Activated gamma-delta T cell treated with Interleukin-2 at 50 U/mL for 16 hours (primary cell): ENCODE measurements at regions not wholly inside any gene's neighbourhood (a gene's known extent, or its start where the extent isn't known, plus 50 kb on each side); places are given as distances from the start of the nearest gene placed in this dataset.

Experiments used
- DNase-seq: peaks from one replicate; pipeline ENCODE4 v3.0.0-alpha.2; 2020

DNA sequence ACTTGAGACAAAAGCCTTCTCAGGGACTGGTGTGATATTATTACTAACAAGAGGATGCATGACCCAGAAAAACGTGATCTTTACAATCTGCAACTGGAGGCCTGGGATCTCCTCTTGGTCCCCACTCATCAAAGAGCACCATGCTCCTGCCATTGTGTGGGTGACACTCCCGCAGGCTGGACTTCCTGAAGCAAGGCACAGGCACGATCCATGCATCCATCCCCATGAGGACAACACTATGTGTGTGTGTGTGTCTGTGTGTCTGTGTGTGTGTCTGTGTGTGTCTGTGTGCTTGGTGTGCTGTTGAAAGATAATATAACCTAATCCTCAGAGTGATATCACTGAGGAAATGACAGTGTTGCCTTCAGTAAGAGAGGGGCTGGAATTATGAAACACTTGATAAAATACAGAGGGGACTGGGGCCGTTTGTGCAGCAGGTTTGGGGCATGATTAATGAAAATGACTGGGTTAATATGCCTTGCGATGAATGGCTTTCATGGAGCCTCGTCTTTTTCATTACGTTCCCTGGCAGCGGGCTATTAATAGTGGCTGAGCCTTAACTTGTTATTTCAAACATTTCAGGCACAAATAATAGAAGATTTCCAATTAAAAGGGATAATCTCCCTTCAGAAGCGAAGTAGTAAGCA, 180.8 kb upstream of the TCERG1L start:
- DNase-seq: no peak

DNA sequence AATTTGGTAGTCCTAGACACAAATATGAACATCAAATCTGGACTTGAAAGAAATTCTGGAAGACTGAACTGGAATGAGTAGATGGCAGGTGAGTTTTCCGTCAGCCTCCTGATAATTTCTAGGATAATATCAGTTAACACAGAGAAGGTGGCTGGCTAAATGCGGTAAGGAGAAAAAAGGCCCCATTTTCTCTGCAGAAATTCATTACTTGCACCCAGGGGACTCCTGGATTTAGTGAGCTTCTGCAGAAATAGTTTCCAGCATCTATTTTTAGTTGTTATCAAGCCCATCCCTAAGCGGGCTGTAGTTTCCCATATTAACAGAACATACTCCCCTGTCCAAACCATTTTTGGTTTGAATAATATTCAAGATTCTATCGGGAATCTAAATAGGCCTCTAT, 181.9 kb upstream of the TCERG1L start:
- DNase-seq: no peak

- no peak for DNase-seq
Observed at GRCh38 chr10:131494451-131494850, 182.9 kb upstream of the TCERG1L start.

DNA sequence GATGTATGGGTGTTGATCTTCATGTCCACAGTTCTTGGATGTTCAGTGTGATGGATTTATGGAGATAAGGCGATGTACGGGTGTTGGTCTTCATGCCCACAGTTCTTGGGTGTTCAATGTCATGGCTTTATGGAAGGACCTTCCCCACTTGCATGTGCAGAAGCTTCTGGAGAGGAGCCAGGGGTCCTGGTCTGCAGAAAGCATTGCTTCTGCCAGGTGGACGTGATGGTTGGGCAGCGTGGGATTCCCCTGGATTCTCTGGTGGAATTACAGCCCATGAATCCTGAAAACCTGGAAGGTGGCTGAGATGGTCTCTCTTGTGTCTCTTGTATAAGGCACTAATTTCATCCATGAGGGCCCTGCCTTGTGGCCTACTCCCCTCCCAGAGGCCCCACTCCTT, 183.7 kb upstream of the TCERG1L start:
- no peak for DNase-seq

- no peak for DNase-seq
Observed at GRCh38 chr10:131495892-131496291, 184.4 kb upstream of the TCERG1L start.

GRCh38 chr10:131496351-131497052, 185.0 kb upstream of the TCERG1L start:
- no peak for DNase-seq

- no peak for DNase-seq
Observed at GRCh38 chr10:131499566-131499965, 188.0 kb upstream of the TCERG1L start.

DNA sequence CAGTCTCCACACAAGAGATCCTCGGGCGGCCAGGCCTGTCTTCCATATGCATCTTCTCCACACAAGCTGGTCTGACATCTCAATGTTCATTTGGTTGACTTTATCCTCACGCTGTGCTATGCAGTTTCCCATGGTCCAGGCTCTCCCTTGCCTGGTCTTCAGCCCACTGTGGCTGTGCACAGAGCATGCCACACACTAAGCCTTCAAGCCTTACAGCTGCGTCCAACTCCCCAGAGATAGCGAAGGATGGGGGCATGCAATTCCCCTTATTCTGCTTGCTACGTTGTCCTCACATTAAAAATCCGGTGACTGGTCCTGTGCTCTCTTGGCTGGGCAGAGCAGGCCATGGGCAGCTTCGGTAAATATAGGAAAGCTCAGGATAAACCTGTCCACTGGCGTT, 188.7 kb upstream of the TCERG1L start:
- DNase-seq: no peak

GRCh38 chr10:131500892-131501291, 189.4 kb upstream of the TCERG1L start:
- DNase-seq: no peak

DNA sequence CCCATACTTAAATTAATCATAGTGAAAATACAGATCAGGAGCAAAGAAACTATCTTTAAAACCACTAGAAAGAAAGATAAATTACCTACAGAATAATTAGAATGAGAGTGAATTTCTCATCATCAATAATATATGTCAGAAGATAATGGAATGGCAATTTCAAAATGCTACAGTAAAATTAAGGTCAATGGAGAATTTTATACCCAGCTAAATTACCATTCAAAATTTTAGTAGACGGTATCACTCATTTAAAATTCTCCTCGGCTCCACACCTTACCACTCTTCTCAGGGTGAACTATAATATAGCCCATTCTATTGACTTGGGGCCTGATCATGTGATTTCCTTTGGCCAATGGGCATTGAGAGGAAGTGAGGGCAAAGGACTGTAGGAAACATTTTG, 192.5 kb upstream of the TCERG1L start:
- DNase-seq: no peak

- no peak for DNase-seq
Observed at GRCh38 chr10:131511391-131511790, 199.9 kb upstream of the TCERG1L start.

DNA sequence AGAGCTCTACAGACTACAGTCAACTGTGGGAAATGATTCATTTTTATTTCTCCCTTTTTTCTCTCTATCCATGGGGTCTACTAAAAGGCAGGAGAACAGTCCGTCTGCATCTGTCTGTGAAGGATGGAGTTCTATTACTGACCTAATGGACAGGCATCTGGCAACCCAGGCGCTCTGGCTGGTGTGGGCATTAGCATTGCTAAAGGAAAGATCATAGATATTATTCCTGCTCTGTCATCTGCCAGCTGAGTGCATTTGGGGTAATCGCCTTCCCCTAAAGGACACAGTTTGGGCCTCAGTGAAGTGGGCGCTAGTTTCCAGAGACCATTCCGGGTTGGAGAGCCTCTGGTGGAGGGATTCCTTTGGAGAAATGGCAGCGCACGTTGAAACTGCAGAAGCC, 201.3 kb upstream of the TCERG1L start:
- no peak for DNase-seq

- no peak for DNase-seq
Observed at GRCh38 chr10:131513445-131513844, 201.9 kb upstream of the TCERG1L start.

- DNase-seq: no peak
Observed at GRCh38 chr10:131513901-131514300, 202.4 kb upstream of the TCERG1L start.

- no peak for DNase-seq
Observed at GRCh38 chr10:131514454-131514853, 202.9 kb upstream of the TCERG1L start.

GRCh38 chr10:131516285-131516684, 204.8 kb upstream of the TCERG1L start:
- no peak for DNase-seq

GRCh38 chr10:131517781-131518180, 206.3 kb upstream of the TCERG1L start:
- no peak for DNase-seq

GRCh38 chr10:131519723-131520605, 208.4 kb upstream of the TCERG1L start:
- no peak for DNase-seq

DNA sequence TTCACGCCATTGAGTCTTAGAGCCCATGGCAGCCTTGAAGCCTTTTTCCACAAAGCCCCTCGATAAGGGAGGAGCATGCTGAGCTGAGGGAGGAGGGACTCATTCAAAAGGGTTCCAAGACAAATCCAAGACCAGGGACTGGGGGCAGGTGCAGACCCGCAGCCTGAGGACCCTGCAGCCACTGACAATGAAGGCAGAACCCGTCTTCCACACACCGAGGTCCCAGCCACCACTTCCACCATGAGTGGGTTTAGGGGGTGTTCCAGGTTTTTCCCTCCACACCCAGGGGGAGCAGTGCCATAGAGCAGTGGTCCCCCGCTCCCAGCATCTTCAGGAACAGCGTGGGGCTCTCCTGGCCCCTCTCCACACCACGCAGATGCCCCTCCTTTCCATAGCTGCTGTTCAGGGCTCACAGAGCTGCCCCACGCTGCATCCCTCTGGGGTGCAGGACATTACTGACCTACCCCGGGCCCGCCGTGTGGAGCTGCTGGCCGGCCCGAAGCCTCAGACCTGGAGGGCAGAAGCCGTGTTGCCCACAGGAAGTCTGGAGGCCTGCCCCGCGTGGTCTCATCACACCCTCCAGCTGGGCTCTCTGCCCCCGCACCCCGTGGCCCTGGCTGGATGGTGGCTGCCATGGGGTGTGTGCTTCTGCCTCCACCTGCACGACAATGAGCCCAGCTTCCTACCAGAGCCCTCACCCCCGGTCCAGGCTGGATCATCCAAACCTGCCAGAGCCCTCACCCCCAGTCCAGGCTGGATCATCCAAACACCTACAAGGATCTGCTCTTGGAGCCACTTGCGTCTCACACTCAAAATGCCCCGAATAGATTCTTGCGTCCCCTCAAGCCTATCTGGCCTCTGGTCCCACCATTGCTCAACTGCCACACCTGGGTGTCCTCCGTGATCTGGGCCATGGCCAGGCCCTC, 220.0 kb upstream of the TCERG1L start:
- no peak for DNase-seq

DNA sequence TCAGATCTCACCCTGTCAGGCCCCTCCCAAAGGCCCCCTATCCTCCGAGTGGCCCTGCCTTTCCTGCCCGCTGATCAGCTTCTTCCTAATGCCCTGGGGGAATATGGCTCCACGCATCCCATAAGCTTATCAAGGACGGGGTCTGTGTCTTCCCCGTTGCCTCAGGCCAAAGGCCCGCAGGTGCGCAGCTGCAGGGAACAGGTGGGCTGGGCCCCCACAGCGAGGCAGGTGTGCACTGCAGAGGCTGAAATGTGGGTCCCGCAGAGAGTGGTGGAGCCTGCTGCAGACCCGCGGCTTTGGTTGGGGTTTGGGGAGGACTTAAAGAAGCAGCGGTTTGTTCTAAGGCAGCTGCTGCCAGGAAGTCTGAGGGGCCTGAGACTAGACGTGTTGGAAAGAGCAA, 220.8 kb upstream of the TCERG1L start:
- no peak for DNase-seq

DNA sequence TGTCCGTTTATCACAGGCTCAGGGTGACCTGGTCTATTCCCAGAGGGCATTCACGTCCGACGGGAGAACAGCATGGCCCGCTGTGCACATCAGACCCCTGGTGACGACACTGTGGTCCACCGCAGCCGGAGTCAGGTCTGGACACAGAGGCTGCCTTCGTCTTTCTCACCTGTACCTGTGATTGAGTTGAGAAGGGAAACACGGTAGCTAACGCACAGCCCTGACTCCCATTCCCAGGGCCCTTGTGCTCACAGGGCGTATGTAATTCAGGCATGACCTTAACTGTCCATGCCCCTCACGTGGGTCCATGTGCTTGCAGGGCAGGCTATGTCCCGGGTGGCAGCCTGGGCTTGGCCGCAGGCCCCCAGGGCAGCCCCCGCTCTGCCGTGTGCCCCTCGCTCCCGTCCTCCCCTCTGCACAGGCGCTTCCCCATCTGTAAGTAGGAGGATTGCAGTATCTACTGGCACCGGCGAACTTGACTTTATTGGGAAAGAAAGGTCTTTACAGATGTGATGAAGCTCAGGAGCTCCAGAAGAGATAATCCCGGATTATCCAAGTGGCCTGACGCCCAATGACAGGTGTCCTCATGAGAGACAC, 221.3 kb upstream of the TCERG1L start:
- DNase-seq: no peak

GRCh38 chr10:131533846-131534526, 222.5 kb upstream of the TCERG1L start:
- DNase-seq: no peak
